GM21390 (cell line): ENCODE measurements at regions not wholly inside any gene's neighbourhood (a gene's known extent, or its start where the extent isn't known, plus 50 kb on each side); places are given as distances from the start of the nearest gene placed in this dataset.

Experiments used
- ATAC-seq: cut with Tn5 transposase; IDR thresholded peaks from one replicate; pipeline ENCODE4 v1.9.1; 2021; ENCODE audit not compliant: unreplicated experiment

DNA sequence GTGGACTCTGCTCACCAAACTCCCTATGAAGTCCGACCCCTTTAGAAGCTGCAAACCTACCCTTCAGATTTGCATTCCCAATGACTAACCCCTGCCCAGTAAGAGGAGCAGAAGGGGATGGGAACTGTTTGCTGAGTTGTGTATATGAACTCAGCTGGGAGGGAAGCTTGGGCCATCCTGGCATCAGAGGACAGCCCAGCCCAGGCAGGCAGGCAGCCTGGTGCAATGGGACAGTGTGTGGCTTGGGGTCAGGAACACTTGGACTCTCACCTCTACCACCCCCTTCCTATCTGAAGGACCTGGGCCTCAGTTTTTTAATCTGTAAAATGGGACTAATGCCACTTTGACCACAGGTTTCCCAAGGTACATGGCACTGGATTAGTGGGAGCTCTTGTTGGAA lies 147.4 kb upstream of the GPR26 start:
- ATAC-seq = no peak

DNA sequence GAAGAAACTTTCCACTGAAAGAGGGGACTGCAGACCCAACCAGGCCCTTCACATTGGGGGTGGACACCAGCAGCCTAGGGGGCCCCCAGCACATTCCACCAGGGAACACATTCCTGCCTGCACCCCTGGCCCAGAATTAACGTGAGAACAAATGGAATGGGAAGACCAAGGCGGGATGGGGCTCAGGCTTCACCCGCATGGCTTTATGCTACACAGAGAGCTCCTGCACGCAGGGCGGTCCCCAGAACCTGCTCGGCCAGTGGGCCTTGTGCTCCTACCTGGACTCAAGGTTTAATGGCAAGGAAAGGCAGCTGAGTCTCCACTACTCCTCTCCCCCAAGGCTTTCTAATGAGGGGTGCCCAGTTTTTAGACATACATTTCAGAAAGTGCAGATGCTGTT lies 146.3 kb upstream of the GPR26 start:
- no peak for ATAC-seq

DNA sequence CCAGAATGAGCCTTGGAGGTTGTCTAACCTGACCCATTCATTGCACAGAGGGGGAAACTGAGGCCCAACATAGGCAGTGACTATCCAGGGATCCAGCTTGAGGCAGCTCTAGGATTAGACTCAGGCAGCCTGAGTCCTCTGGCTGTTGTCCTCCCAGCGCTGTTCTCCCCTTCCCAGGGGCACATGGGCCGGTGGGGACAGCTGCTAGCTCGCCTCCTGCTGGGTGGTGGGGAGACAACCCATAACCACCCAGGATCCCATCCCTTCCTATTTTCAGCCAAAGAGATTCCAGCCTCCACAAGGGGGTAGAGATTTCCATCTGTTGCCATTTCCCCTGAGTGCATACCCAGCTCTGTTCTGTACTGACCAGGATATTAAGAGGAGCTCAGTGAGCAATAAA lies 145.1 kb upstream of the GPR26 start:
- ATAC-seq = no peak

DNA sequence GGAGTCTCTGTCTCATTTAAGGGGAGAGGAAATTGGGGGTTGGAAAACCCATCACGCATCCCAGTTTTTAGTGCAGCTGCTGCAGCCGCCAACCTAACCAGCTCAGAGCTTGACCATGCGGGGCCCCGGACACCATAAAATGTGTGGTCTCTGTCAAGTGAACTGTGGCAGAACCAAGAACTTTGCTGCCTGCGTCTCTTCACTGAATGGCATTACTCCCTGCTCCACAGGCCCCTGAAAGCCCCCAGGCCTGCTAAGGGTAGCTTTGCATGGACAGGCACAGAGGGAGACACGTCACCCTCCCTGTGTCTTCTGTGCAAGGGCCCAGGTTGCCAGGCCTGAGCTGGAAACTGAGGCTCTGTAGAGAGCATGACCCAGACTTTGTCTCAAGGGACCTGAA lies 144.6 kb upstream of the GPR26 start:
- no peak for ATAC-seq

DNA sequence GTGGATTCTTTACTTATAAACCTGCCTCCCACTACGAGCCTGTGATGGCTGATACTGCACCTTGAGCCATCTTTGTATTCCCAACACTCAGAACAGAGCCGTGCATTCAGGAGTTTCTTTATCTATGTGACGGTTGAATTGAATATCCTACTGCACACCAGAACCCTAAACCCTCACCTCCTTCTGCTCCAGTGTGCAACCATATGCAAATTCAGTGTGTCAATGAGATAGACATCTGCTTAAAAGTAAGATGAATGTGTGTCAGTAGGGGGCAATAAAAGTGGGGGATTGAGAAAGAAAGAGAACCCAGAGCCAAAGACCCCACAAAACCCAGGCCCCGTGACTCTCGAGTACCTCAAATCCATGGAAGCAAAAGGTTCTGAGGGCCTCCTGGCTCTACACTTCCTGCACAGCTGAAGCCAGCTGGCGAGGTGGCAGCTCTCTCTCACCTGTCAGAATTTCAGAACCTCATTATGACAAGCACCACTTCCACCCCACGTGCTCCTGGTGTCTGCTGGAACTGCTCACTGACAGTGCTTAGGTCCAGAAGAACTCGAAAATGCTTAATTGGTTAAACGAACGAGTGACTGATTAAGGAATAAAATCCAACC lies 143.3 kb upstream of the GPR26 start:
- peak; percentile 66 for ATAC-seq

DNA sequence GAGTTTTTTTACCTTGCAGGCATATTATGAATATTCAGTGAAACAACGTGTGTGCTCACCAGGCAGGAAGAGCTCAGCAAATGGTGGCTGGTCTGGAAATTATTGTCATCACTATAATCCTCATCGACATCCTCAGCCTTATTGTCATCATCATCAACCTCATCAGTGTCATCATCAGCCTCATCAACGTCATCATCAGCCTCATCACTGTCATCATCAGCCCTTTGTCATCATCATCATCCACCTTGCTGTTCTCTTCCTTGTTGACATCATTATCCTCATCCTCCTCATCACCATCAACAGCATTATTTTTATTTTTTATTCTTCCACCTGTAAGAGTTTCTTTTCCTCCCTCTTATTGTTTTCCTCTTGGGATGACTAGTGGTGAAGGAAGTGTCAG lies 142.3 kb upstream of the GPR26 start:
- no peak for ATAC-seq

DNA sequence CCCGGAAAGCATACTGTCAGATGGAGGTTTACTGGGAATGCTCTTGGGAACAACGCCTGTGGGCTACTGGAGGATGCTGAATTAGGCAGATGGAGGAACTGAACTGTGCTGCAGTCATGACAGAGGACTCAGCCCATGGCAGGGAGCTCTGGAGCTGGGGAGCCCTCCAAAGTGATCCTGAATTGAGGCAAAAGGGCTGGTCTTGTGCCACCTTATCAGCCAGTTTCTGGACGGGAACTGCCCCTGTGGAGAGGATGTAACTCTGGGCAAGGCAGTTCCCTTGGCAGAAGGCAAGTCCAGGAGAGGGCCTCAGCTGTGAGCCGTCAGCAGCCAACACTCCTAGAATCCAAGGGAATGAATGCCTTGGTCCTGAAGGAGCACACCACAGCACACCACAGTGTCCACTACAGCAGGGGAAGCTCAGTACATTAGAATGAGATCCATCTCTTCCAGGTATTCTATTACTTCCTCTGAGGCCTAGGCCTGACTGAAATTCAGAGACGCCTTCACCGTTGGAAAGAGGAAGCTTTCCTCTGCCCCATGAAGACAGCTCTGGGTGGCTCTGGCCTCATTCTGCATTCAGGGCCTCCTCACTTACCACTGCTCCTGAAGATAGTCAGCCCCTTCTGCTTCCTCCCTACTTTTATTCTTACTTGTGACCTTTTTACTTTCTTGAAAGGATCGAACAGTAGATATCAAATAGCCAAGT lies 139.6 kb upstream of the GPR26 start:
- ATAC-seq = no peak

DNA sequence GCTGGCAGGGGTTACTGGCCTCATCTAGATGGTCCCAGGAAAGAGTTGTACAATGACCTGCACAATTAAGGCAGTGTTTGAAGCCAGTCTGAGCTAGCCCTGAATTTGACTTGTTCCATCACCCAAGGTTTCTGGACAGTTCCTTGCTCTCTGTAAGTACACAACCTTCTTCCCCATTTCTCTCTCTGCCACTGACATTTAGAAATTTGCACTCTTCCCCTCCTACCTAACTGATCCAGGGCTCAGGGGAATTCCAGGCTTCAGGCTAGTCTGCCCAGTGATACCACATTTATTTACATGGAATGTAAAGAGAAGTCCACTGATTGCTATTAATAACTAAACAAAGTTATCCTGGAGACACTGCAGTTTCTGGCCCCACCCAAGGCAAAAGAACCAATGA lies 139.0 kb upstream of the GPR26 start:
- no peak for ATAC-seq

DNA sequence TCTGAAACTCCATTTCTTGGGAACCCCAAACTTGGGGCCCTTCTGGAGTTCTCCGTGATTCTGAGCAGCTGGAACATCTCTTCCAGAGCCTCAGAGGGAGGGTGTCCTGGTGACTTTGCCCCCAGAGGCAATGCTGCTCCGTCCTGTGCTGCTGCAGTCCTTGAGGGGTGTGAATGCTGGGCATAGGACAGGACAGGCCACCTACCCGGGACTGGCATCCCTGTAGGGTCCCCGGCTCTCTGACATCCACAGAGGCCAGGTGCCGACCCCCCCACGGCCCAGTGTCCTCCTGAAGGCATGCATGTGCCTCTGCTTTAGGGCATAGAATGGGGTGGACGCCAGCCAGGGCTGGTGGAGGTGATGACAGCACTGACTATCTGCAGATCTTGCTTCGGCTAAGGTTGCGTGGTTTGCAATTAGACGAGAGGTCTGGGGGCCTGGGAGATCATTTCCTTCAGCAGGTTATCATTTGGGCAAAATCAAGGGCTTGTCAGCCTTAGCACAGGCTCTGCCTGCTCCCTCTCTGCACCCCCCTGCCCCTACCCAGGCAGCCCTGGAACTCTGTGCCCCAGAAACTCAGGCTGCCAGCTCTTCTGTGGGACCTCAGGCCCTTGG lies 136.9 kb upstream of the GPR26 start:
- no peak for ATAC-seq

DNA sequence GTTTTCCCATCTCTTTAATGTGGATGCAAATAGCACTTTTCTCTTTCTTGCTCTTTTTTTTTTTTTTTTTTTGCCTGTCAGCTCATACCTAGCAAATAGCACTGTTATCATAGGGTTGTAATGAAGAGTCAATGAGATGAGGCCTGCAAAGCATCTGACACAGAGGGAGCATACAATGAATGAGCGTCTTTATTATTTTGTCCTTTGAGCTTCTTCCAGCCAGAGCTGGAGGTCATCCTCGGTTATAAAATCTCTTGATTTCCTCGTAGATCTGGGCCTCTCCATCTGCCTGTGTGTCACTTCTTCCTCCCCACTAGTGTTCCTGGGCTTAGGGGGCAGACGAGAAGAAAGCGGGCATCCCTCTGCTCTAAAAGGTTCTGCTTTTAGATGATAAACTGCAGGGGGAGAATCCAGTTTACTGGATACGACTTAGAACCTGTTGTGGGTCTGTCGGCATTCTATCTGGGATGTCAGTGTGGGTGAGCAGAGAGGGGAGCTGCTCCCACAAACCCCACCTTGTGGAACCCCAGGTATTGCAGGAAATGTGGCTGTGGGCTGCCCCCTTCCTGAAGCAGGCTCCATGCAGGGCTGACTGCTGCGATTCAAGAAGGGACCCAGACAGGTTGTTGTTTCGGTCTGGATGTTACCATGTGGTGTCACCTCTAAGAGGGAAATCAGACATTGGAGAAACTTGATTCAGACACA lies 135.8 kb upstream of the GPR26 start:
- ATAC-seq = no peak

DNA sequence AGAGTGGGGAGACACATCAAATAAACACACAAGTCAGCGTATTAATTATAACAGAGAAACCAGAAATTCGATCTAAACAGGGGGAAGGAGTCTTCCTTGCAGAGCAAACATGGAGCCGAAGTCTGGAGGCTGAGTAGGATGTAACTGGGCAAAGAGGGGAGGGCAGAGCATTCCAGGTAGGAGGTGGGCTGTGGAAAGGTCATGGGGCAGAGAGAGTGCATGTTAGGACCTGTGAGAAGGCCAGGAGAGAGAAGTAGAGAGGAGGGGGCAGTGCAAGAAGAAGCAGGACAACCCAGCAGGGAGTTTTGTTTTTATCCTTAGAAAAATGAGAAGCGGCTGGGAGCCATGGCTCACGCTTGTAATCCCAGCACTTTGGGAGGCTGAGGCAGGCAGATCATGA lies 130.8 kb upstream of the GPR26 start:
- ATAC-seq = no peak

DNA sequence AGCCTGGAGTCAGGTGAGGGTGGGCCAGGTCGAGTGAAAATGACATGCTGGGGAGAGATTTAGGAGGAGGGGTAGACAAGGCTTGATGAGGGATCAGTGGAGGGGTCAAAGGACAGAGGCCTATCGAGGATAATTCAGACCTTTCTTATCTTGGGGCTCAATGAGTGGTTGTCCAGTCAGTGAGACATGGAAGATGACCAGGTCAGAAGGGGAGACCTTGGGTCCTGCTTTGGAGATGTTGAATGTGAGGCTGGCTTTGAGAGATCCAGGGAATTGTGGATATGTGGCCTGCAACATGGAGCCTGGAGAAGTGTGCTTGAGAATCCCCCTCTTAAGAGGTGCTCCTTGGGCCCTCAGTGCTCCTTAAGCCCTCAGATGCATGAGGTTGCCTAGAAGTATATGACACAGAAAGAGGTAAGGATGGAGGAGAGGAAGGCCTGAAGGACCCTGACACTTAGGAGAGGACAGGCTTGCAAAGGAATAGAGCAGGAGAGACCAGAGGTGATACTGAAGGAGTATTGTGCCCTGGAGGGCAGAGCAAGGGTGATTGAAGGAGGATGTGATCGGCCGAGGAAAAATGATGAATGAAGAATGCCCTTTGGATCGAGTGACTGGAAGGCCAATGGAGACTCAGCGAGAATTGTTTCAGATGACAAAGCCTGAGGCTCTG lies 129.8 kb upstream of the GPR26 start:
- ATAC-seq = no peak

DNA sequence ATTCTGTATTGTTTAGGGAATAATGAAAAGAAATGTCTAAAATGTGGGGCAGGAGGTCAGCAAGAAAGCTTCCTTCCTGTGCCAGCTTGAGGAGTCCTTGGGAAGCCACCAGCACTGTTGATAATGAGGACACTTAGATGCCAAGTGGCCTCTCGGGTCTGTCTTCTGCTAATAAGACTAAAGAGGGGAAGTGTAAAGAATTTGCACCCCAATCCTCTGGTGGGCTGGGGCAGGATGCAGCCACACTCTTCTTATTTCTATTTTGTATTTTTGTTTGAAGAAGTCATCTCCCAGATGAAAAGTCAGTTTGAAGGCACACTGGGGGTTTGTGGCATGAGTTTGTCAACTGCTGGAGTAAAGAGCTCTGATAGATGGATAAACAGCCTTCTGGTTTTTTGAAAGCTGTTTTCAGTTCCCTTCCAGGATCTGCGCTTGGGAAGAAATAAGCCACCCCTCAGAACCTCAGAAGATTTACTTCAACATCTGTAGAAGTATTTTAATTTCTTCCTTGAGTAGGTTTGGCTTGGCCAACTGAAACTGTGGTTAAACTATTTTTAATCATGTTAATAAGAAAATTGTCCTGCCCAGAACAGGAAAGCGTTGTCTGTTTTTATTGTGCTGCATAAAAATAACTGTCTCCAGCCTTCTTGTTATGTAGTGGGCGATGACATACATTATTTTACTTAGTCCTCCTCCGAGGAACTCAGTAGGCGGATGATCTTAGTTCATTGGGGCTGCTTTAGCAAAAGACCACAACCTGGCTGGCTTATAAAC lies 128.8 kb upstream of the GPR26 start:
- peak; percentile 52 for ATAC-seq

DNA sequence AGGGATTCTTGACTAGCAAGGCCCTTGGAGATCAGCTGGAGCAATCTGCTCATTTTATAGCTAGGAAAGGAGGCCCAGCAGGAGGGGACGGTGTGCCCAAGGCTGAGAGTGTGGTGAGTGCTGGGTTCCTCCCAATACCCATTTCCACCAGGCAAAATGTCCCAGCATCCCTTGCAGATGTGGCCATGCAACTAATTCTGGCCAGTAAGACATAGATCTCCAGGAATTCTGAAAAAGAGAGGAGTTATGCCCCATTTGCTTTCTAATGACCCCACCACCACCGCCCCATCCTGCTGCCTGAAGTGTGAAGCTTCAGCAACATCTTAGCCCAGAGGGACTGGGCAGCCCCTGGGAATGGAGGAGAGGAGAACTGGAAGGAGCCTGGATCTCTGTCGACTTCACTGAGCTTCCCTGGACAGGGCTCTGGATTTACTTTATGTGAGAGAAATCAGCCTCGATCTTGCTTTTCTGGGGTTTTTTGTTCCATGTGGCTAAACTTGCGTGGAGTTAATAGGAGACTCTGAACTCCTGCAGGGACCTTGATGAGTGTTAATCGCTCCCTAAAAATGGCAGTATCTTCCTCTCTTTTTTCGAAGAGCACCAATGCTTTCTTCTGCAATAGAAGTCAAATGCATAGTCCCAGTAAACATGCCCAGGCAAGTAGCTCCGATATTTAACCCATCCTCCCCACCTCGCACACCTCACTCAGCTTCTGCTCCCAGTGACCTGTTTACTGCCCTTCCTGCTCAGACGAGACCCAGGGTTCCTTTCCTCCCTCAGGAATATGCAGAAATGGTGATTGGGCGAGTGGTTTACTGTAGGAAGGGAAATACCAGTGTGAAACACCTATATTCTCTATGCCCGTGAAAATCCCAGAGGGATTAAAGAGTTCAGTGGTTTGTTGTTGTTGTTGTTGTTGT lies 127.5 kb upstream of the GPR26 start:
- ATAC-seq = no peak

DNA sequence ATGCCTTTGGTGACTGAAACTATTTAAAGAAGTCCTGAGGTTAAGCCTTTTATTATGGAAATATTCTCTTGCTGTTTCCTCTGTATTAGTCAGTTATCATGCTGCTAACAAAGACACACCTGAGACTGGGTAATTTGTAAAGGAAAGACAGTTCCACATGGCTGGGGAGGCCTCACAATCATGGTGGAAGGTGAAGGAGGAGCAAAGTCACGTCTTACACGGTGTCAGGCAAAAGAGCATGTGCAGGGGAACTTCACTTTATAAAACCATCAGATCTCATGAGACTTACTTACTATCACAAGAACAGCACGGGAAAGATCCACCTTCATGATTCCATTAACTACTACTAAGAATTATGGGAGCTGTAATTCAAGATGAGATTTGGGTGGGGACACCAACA lies 121.2 kb upstream of the GPR26 start:
- no peak for ATAC-seq

DNA sequence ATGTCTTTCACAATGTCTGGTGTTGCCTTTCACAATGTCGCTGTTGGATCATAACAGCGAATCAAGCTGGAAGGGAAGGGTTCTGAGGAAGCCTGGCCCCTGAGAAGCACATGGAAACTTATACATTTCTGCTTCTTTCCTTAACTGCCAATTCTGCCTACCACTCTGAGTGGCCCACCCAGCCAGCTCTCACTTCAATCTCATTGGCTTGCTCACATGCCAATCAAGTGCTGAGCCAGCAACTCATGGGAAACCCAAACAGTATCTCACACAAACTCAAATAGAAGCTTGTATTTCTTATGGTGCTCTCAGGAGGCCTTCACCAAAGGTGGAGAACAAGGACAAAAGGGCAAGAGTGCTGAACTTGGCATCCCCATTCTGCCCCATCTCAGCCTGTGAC lies 117.4 kb upstream of the GPR26 start:
- no peak for ATAC-seq

DNA sequence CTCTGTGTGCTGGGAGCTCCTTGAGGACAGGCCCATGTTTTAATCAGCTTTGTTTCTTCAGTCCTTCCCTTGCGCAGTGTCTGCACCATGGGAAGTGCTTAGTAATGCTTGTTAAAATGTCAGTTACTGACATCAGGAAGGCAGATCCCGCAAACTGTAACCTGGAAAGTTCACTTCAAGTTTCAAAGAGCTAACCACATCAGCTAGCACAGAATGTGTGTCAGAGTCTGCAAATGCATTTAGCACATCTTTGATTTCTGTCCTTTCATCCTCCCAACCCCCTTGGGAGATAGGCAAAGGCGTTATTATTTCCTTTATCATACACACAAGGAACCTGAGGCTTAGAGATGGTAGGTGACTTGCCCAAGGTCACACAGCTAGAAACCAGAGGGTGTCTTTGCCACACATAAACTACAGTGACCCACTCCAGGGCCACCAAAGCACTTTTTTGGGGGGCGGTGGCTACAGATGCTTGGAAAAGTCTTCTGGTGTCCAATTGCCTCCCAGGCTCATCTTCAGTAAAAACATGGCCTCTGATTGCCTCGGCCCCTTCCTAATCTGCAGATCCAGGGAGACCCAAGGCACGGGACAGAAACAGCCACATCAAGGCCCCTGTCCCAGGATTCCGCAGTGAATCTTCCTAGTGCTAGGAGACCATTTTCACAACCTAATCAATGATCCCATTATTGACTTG lies 116.2 kb upstream of the GPR26 start:
- ATAC-seq = no peak

DNA sequence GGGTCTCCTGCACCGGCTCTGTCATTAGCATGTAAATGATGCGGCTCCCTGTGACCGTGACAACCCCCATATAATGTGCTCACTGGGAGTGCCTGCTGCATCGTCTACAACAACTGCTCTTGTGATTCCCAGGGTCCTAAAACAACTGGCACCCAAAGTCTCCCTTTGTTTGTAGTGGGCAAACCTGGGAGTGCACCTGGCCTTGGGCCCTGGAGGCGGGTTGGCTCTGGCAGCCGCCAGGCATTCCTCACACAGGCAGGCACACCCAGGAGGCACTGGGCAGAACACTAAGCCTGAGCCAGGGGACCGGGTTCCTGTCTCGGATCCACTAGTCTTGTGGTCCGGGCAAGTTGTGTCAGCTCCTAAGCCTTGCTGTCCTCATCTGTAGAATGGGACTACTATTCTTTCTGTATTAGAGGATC lies 115.5 kb upstream of the GPR26 start:
- ATAC-seq = no peak

DNA sequence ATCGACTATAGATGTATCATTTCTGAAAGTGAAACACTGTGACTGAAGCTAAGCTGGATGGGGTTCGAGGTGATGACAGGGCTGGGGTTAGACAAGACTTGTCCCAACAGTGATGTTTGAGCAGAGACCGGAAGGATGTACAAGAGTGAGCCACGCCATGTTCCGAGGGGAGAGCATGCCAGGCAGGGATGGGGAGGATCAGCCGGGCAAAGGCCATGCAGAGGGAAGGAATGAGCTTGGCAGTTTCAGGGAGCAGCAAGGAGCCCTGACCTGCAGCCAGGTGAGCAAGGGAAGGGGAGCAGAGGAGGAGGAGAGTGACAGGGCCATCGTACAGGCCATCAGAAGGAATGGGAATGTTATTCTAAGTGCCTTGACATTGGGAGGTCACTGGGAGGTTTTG lies 114.9 kb upstream of the GPR26 start:
- no peak for ATAC-seq
